Ovary (tissue), 3 donors: ENCODE measurements at regions not wholly inside any gene's neighbourhood (a gene's known extent, or its start where the extent isn't known, plus 50 kb on each side); places are given as distances from the start of the nearest gene placed in this dataset.

Experiments
- CTCF ChIP-seq, 3 donors: fragments of 450-650 bp in 2 of 3; fragments of 200-600 bp in 1 of 3; IDR thresholded peaks; one replicate each; pipeline versions ENCODE4 v1.5.1 to v1.8.0; 2016 to 2022; ENCODE audit warnings: antibody characterized with exemption in 3 of 3, mild to moderate bottlenecking in 1 of 3
- EP300 ChIP-seq: sonication (generic); formaldehyde crosslinking; IDR thresholded peaks from one replicate; pipeline ENCODE4 v1.6.1; 2017; ENCODE audit warnings: antibody characterized with exemption
- POLR2A ChIP-seq: fragments of 450-650 bp; IDR thresholded peaks from one replicate; pipeline ENCODE4 v1.6.1; 2017; ENCODE audit warnings: antibody characterized with exemption, mild to moderate bottlenecking, moderate library complexity
- donor health status: DM: no; HTN: no; CAD: no.

DNA sequence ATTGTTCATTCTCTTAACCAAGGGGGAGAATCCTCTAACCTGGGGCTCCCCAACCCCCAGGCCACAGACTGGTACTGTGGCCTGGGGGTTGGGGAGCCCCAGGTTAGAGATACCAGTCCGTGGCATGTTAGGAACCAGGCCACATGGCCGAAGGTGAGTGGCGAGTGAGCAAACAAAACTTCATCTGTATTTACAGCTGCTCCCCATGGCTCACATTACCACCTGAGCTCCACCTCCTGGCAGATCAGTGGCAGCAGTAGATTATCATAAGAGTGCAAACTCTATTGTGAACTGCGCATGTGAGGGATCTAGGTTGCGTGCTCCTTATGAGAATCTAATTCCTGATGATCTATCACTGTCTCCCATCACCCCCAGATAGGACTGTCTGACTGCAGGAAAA, 957.2 kb upstream of the PRKX start:
- TF ChIP-seq CTCF (IDR thresholded peaks at IDR 0.05): no peak
- TF ChIP-seq POLR2A: no peak
- no peak for TF ChIP-seq EP300
